GM12874 (cell line): ENCODE measurements at regions not wholly inside any gene's neighbourhood (a gene's known extent, or its start where the extent isn't known, plus 50 kb on each side); places are given as distances from the start of the nearest gene placed in this dataset.

Experiments
- CTCF ChIP-seq: IDR thresholded peaks from 2 replicates; pipeline ENCODE4 v1.5.1; 2011; ENCODE audit warnings: low read depth, mild to moderate bottlenecking, control low read depth, low read length, moderate library complexity; ENCODE audit not compliant: insufficient read depth

DNA sequence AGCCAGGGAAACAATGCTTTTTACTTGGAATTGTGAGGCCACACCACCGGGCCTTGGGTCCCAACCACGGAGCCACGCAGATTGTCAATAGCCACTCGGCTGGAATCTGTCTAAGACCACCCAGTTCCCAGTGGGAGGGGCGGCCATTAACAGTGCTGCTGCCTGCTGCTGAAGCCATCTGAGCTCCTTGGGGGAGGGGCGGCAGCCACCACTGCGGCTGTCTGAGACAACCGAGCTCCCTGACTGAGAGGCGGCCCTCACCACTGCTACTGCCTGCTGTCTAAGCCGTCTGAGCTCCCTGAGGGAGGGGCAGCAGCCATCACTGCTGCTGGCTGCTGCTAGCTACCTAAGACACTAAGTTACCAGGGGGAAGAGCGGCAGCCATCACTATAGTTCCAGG is 64.3 kb downstream of the DMRTA2 start:
- no peak for TF ChIP-seq CTCF

DNA sequence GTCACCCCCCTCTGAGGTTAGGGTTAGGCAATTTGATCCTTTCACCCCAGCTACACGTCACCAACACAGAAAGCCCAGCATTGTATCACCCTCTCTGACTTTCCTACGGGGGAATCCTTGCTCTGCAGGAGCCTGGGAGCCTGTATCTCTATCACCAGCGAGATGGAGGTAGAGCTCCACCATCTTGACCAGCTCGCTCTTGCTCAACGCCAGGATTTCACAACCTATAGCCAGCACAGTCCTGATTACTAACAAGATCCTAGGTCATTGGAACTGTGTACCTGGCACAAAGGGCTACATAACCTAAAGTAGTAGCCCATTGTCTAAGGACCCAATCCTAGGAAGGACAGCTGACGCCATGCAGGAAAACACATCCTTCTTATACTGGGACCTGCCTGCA is 66.1 kb downstream of the DMRTA2 start:
- no peak for TF ChIP-seq CTCF

DNA sequence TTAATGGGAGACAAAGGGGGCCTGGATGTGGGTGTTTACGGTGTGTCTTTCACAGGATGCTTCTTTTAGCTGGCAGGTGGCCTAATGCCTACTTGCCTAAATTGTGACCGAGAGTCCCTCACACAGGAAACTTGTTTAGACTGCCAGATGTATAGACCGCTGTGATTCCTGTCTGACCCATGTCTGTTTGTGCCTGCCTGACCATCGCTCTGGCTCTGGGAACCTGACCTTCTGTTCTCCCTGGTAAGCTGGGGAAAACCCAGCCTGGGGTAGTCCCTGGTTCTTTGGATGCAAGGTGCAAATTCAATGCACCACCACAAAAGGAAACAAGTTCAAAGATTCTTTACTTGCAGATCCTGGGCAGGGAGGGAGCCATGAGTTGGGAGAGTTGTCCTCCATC is 68.4 kb downstream of the DMRTA2 start:
- TF ChIP-seq CTCF: no peak

DNA sequence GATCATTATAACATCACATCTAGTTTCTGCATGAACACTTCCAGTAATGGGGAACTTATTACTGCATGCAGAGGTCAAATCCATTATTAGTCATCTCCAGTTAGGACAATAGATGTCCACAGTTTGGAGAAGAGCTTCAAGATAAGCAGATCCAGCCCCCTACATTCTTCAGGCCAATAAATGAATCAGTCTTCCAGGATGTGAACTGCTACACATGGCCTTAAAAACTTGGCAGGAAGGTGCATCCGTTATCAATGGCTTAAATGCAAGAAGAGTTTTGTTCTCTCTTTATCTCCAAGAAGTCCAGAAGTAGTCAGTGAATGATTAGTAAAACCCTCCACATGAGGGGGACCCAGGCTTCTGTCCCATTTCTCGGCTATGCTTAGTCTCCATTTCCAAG is 70.8 kb downstream of the DMRTA2 start:
- TF ChIP-seq CTCF: no peak

- TF ChIP-seq CTCF: no peak
Measured at GRCh38 chr1:50350868-50351267, 72.4 kb downstream of the DMRTA2 start.

DNA sequence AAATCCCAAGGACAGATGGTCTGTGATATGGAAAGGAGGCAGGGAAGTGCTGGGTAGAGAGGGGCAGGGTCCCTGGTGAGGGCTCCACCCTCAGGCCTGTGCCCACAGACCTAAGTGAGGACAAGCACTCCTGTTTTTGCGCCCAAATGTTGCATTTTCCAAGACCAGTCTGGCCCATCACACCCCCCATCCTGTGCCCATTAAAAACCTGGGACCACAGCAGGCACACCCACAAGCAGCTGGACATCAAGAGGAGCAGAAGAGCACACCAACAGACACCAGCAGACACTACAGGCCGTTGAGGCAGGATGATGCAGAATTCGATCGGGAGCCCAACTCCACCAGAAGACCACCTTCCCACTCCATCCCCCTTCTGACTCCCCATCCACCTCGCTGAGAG is 72.8 kb downstream of the DMRTA2 start:
- TF ChIP-seq CTCF: no peak

- no peak for TF ChIP-seq CTCF
Measured at GRCh38 chr1:50349242-50349565, 74.0 kb downstream of the DMRTA2 start.
